ENCODE measurements at regions not wholly inside any gene's neighbourhood (a gene's known extent, or its start where the extent isn't known, plus 50 kb on each side); places are given as distances from the start of the nearest gene placed in this dataset.
A peak's percentile ranks its signal among the peaks of the same experiment; 100 is the strongest.
"Not testable (repeated sequence)": the region's sequence is repeated elsewhere in the genome, so short reads cannot be mapped to it uniquely, and the experiment has no call there.

DNA sequence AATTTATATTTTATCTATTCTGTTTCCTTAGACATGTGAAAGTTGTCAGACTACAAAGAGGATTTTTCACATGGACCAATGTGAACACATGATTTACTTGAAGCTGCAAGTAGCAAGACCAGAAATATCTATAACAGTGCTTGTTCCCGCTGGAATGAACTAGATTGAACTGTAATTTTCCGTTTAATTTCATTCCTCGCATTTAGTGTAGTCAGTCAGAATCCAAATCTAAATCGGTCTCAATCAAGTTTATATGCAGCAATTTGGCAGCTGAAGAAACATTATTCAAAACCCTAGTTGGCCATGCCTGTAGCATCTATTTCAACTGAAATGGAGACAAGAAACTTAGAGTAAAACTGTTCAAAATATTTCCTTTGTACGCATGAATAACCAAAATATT, 570.7 kb upstream of the SLITRK5 start:
- no peak for DNase-seq (ENCODE audit: low read depth)

- DNase-seq (ENCODE audit: low read depth), result no peak
Measured at GRCh38 chr13:87107651-87108050, 563.5 kb upstream of the SLITRK5 start.

GRCh38 chr13:87120476-87120875, 550.7 kb upstream of the SLITRK5 start:
- DNase-seq (ENCODE audit: low read depth), result no peak

DNA sequence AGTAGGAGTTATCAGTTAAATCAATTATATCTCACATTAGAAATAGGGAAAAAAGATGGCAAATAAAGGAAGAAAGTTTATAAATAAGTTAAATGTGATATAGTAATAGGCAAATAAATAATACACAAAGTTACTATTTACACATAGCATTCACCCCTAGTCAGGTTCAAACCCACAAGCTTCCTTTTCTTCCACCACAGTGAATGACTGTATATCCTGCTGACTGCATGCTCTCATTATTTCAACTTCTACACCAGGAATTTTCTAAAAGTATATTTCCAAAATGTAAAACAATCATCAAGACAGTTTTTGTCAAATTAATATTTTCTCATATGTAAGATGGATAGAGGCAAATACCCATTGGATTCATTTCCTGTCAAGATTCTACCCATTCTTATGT, 548.6 kb upstream of the SLITRK5 start:
- DNase-seq (ENCODE audit: low read depth), result no peak

DNA sequence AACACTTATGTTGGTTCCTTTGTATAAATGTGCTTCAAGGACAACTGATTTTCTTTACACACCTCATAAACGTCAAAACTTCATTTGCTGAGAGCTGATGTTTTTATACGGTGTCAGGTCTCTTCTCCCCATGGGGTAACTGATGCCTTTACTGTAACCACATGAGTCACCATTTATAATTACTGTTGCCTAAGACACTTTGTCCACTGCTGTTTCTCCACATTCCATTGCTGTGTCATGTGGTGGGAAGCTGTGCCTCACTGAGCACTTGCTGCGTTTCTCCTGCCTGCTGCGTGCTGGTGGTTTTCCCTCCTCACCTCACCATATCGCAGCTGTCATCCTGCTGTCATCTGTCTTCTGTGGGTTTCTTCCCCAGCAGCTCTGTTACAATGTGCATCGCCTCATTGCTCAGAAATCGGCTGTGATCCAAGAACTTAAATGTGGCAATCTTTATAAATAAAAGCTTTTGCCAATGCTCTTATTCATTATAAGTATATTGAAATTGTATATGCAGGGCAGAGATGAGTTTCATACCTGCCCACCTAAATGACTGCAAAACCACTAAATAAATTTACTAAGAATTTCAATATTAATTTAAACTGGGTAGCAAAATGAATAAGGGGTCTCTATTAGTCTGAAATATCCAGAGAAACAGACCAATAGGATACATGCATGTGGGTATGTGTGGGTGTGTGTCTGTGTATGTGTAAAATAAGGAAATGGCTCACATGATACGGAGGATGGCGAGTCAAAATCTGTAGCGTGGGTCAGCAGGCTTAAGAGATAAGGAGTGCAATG, 547.0 kb upstream of the SLITRK5 start:
- peak; percentile 79 for DNase-seq (ENCODE audit: low read depth)

GRCh38 chr13:87124785-87125074, 546.4 kb upstream of the SLITRK5 start:
- no peak for DNase-seq (ENCODE audit: low read depth)

- peak; percentile 33 for DNase-seq (ENCODE audit: low read depth)
Measured at GRCh38 chr13:87128036-87128435, 543.1 kb upstream of the SLITRK5 start.

GRCh38 chr13:87128491-87128890, 542.7 kb upstream of the SLITRK5 start:
- no peak for DNase-seq (ENCODE audit: low read depth)

DNA sequence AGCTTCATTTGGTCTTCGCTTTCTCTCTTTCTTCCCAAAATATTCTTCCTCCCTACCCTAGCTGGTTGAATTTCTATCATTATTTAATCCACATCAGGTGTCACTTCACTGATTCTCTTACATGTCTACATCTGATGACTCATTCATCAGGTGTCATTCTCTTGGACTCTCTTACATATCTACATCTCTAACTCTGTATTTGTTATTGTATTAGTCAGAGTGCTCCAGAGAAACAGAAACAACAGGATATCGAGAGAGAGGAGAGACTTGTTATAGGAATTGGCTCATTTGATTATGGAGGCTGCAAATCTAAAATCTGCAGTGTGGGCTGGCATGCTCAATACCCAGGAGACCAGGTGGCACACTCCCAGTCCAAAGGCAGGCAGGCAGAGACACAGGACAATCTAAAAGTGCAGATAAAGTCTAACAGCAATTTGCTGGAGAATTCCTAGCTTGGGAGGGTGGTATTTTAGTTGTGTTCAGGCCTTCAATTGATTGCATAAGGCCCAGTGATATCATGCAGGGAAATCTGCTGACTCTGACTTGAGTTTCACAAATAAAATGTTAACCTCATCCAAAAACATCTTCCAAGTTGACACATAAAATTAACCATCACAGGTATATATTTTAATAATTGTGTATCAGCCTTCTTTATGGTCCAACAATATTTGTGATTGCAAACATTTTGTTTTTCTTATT, 541.4 kb upstream of the SLITRK5 start:
- no peak for DNase-seq (ENCODE audit: low read depth)

DNA sequence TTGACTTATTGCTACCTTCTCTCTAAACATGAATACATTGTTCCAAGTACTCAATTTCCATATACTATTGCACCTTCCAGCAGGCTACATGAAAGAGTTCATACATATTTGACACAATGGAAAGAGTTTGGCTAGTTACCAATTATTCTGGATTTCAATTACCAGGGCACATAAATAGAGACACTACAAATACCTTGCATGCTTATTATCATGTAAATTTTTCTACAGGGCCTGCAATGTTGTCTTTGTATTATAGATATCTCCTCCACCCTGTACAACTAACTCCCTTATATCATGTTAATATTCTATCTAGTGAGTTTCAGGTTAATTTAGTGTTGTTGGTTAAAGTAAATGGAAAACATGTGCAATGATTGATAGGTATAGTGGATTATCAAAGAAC, 540.7 kb upstream of the SLITRK5 start:
- DNase-seq (ENCODE audit: low read depth), result no peak

DNA sequence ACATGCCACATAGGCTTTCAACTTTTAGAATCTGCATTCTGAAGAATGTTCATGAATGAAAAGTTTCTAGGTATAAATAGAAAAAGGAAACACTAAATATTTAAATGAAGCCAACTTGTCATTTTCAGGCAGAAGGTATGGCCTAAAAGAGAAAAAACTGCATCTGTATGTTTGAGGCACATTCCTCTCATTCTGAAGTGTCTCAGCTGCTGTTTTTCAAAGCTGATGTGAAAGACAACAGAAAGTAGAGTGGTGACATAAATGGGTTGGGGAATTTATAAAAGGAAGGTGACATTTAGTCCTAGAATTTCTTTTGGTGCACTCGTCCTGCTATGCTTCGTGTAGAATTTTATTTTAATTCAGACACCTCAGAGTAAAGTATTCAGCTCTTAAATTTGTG, 539.6 kb upstream of the SLITRK5 start:
- DNase-seq (ENCODE audit: low read depth), result no peak

DNA sequence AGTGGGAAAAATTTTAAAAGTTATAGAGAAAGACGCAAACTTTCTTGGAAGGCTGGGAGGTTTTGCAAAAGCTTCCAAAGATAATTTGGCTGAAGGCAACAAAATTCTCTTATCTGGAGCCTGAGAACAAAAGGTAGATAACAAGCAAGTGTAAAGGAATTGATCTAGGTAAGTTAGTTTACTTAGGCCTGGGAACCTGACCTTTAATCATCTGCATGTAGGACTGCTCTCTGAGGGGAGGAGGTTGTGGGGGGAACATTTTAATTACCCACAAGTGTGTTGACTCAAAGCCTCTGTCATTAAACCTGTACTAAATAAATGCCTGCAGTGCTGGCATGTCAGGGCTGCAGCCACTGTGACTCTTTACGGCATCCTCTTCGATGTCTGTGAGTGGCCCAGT, 532.3 kb upstream of the SLITRK5 start:
- no peak for DNase-seq (ENCODE audit: low read depth)

DNA sequence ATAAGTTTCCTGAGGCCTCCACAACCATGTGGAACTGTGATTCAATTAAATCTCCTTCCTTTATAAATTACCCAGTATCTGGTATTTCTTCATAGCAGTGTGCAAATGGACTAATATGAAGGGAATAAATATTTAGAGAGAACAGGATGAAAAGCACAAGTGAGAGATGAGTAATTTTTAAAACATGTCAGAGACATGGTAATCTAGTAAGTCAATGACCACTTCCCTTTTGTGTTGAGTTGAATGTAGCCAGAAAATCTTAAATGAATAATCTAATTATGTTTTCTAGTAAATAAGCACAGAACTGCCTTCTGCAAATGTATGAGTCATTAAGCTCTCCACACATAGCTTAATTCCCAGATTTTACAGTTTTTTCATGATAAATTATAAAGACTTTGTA, 524.1 kb upstream of the SLITRK5 start:
- DNase-seq (ENCODE audit: low read depth), result no peak

DNA sequence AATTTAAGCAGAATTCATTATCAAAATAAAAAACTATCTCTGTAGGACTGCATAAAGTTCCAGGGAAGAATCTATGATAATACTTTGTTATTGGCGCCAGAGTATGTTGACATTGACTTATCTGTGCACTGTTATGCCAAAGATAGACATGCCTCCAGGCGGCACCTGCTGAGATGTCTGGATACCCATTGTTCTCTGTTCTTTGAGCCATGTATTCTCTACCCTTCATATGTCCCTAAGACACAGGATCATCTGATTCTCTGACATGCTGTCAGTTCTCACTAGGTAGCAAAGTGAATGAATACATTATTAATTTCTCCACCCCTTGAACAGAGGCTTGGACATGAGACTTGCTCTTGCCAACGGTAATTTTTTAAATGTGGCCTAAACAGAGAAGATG, 517.8 kb upstream of the SLITRK5 start:
- no peak for DNase-seq (ENCODE audit: low read depth)

DNA sequence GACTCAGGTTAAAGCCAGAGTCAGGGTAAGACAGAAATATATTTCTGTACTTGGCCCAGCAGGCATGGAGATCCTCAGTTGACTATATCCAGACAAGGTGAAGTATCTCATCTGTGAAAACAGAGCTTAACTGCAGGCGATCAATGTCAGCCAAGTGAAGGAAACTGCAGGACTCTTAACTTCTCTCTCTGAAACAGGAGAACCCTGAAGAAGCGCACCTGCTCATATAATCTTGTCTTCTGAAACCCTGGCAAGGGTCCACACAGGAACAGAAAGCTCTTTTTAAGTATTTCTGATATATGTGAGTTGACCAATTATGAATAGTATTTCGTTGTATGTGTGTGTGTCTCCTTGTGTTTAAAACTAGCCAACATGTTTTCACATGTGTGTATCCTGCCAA, 504.8 kb upstream of the SLITRK5 start:
- no peak for DNase-seq (ENCODE audit: low read depth)

- DNase-seq (ENCODE audit: low read depth), result no peak
Measured at GRCh38 chr13:87168390-87168789, 502.8 kb upstream of the SLITRK5 start.

DNA sequence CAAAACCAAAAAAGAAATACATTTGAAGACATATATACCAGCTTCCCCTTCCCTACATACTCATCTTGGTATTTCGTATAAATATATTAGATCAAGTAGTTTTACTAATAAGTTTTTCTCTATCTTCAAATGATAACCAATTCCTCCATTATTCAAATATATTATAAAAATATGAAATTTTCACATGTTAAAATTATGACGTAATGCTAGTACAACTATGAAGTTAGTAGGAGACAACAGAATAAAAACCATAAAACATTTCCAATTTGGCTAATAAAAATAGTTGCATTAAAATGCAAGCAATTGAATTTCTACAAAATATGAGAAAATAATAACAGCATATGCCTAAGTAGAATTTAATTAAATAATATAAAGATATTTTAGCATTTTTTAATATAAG, 501.8 kb upstream of the SLITRK5 start:
- DNase-seq (ENCODE audit: low read depth), result no peak

DNA sequence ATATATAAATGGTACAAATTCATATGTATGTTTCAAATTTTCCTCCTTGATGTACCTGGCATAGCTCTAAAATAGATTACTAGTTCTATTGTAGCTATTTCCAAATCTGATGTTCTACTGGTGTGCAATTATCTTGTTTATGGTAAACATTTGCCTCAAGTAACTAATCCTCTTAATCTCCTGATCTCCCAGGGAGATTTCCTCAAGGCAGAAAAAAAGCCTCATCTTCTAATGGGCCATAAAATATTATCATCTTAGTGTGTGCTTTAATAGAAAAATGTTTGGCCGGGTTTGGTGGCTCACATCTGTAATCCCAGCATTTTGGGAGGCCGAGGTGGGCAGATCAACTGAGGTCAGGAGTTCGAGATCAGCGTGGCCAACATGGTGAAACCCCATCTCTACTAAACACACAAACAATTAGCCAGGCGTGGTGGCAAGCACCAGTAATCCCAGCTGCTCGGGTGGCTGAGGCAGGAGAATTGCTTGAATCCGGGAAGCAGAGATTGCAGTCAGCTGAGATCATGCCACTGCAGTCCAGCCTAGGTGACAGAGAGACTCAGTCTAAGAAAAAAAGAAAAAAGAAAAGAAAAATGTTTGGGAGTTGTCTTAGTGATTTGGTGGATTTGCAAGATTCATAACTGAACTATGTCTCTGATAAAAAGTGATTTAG, 498.9 kb upstream of the SLITRK5 start:
- DNase-seq (ENCODE audit: low read depth), result no peak

GRCh38 chr13:87185138-87185537, 486.0 kb upstream of the SLITRK5 start:
- DNase-seq (ENCODE audit: low read depth), result not testable (repeated sequence)

DNA sequence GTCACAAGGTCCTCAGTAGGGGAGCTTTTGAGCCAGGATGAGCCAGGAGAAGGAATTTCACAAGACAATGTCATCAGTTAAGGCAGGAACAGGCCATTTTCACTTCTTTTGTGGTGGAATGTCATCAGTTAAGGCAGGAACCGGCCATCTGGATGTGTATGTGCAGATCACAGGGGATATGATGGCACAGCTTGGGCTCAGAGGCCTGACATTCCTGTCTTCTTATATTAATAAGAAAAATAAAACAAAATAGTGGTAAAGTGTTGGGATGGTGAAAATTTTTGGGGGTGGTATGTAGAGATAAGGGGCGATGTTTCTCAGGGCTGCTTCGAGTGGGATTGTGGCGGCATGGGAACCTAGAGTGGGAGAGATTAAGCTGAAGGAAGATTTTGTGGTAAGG, 484.5 kb upstream of the SLITRK5 start:
- DNase-seq (ENCODE audit: low read depth), result not testable (repeated sequence)

DNA sequence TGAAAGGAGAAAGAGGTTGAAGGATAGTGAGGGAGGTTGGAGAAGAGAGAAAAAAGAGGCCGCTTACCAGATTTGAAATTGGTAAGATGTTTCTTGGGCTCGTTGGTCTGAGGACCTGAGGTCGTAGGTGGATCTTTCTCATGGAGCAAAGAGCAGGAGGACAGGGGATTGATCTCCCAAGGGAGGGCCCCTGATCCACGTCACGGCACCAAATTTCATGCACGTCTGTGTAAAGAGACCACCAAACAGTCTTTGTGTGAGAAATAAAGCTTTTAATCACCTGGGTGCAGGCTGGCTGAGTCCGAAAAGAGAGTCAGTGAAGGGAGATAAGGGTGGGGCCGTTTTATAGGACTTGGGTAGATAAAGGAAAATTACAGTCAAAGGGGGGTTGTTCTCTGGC, 479.7 kb upstream of the SLITRK5 start:
- not testable (repeated sequence) for DNase-seq (ENCODE audit: low read depth)

DNA sequence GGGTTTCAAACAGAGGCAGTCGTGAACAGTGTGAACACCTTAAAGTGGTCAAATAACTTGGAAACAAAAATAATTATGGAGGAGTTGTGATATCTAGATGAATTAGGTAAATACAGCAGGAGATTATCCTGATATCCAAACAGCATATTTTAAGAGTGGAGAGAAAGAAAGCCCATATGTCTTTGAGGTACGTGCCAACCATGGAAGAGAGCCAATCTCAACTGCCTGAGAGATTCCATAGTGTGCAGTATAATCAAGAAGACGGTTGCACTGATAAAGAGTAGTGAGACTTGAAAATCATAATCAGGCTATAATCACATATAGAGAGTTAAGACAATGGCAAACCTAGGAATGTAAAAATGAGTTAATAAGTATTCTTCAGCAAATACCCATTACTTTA, 472.8 kb upstream of the SLITRK5 start:
- no peak for DNase-seq (ENCODE audit: low read depth)

DNA sequence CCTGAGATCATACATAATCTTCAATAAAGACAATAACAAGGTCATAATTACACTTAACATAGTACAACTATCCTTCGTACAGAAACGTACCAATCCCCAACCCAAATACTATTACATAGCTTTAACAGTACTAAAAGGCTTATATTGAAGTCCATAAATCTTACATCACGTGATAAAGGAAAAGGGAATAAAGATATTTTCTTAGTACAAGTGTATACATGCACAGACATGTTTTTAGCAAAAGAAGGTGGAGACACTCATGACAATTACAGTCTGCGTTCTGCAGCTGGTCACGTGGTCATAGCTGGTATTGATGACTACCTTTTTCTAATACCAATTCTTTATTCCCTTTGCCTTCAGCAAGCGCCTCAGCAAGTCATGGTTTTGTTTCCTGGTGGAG, 464.5 kb upstream of the SLITRK5 start:
- DNase-seq (ENCODE audit: low read depth), result no peak
